ENCODE measurements at regions not wholly inside any gene's neighbourhood (a gene's known extent, or its start where the extent isn't known, plus 50 kb on each side); places are given as distances from the start of the nearest gene placed in this dataset.
"Not testable (repeated sequence)": the region's sequence is repeated elsewhere in the genome, so short reads cannot be mapped to it uniquely, and the experiment has no call there.

- DNase-seq (ENCODE audit: low spot score): no peak
Measured at GRCh38 chr18:75845413-75845812, 417.9 kb upstream of the SMIM21 start.

- no peak for DNase-seq (ENCODE audit: low spot score)
Measured at GRCh38 chr18:75844146-75844545, 416.6 kb upstream of the SMIM21 start.

- no peak for DNase-seq (ENCODE audit: low spot score)
Measured at GRCh38 chr18:75840131-75840530, 412.6 kb upstream of the SMIM21 start.

- DNase-seq (ENCODE audit: low spot score): not testable (repeated sequence)
Measured at GRCh38 chr18:75839686-75840085, 412.2 kb upstream of the SMIM21 start.

GRCh38 chr18:75839041-75839440 lies 411.5 kb upstream of the SMIM21 start:
- DNase-seq (ENCODE audit: low spot score): no peak

GRCh38 chr18:75837316-75837715 lies 409.8 kb upstream of the SMIM21 start:
- no peak for DNase-seq (ENCODE audit: low spot score)

- DNase-seq (ENCODE audit: low spot score): no peak
Measured at GRCh38 chr18:75836516-75836915, 409.0 kb upstream of the SMIM21 start.

GRCh38 chr18:75831960-75832359 lies 404.5 kb upstream of the SMIM21 start:
- DNase-seq (ENCODE audit: low spot score): no peak

- DNase-seq (ENCODE audit: low spot score): no peak
Measured at GRCh38 chr18:75830828-75831227, 403.3 kb upstream of the SMIM21 start.

- no peak for DNase-seq (ENCODE audit: low spot score)
Measured at GRCh38 chr18:75829091-75829490, 401.6 kb upstream of the SMIM21 start.

- no peak for DNase-seq (ENCODE audit: low spot score)
Measured at GRCh38 chr18:75828379-75828778, 400.9 kb upstream of the SMIM21 start.

GRCh38 chr18:75827751-75828287 lies 400.3 kb upstream of the SMIM21 start:
- no peak for DNase-seq (ENCODE audit: low spot score)

GRCh38 chr18:75824661-75825060 lies 397.2 kb upstream of the SMIM21 start:
- no peak for DNase-seq (ENCODE audit: low spot score)

- no peak for DNase-seq (ENCODE audit: low spot score)
Measured at GRCh38 chr18:75823471-75823870, 396.0 kb upstream of the SMIM21 start.

GRCh38 chr18:75818383-75818782 lies 390.9 kb upstream of the SMIM21 start:
- no peak for DNase-seq (ENCODE audit: low spot score)

GRCh38 chr18:75815767-75816166 lies 388.3 kb upstream of the SMIM21 start:
- no peak for DNase-seq (ENCODE audit: low spot score)

- no peak for DNase-seq (ENCODE audit: low spot score)
Measured at GRCh38 chr18:75812761-75813160, 385.3 kb upstream of the SMIM21 start.

GRCh38 chr18:75810961-75811551 lies 383.6 kb upstream of the SMIM21 start:
- no peak for DNase-seq (ENCODE audit: low spot score)

GRCh38 chr18:75810516-75810915 lies 383.0 kb upstream of the SMIM21 start:
- no peak for DNase-seq (ENCODE audit: low spot score)

GRCh38 chr18:75809926-75810255 lies 382.4 kb upstream of the SMIM21 start:
- no peak for DNase-seq (ENCODE audit: low spot score)

GRCh38 chr18:75809151-75809925 lies 381.8 kb upstream of the SMIM21 start:
- no peak for DNase-seq (ENCODE audit: low spot score)

GRCh38 chr18:75805265-75805664 lies 377.8 kb upstream of the SMIM21 start:
- DNase-seq (ENCODE audit: low spot score): no peak

- DNase-seq (ENCODE audit: low spot score): no peak
Measured at GRCh38 chr18:75802681-75803080, 375.2 kb upstream of the SMIM21 start.

GRCh38 chr18:75801178-75801577 lies 373.7 kb upstream of the SMIM21 start:
- DNase-seq (ENCODE audit: low spot score): no peak
